H1 (cell line): ENCODE measurements at regions not wholly inside any gene's neighbourhood (a gene's known extent, or its start where the extent isn't known, plus 50 kb on each side); places are given as distances from the start of the nearest gene placed in this dataset.

ENCODE experiments used
- CTCF ChIA-PET: fragments of 300-600 bp; sonication (Branson Sonifier 250); formaldehyde crosslinking; loops from one replicate; lab custom pipeline; 2021; ENCODE audit not compliant: partially characterized antibody; lab: Charles Lee
- POLR2A ChIA-PET: fragments of 300-600 bp; sonication (Branson Sonifier 250); formaldehyde crosslinking; loops from one replicate; lab custom pipeline; 2021; ENCODE audit warnings: inconsistent platforms; ENCODE audit not compliant: partially characterized antibody; lab: Charles Lee
- DNase-seq, 2 experiments: peaks; one replicate each; pipeline versions ENCODE4 v3.0.0 to v3.0.0-alpha.2; 2010 to 2022; ENCODE audit warnings: low spot score in 2 of 2, low read depth in 1 of 2, mixed read lengths in 1 of 2
- FAIRE-seq: peaks from 2 replicates; lab custom pipeline; 2011; peaks lifted over from hg19 to GRCh38; lab: Jason Lieb, UNC
- H2AFZ ChIP-seq: 2 replicates; pipeline ENCODE4 v1.8.1; 2012; ENCODE audit warnings: low read length, inconsistent platforms
- H2AK5ac ChIP-seq: 2 replicates; pipeline ENCODE4 v1.6.1; 2013; ENCODE audit warnings: low read depth, low read length
- H2BK120ac ChIP-seq: replicated peaks from 2 replicates; pipeline ENCODE3; 2013; ENCODE audit warnings: low read depth, low read length, inconsistent platforms
- H2BK12ac ChIP-seq: 2 replicates; pipeline ENCODE4 v1.6.1; 2013; ENCODE audit warnings: low read depth, low read length
- H2BK15ac ChIP-seq: 2 replicates; pipeline ENCODE4 v1.6.1; 2013; ENCODE audit warnings: low read length
- H2BK20ac ChIP-seq: 2 replicates; pipeline ENCODE4 v1.6.1; 2013; ENCODE audit warnings: low read length
- H2BK5ac ChIP-seq: 2 replicates; pipeline ENCODE4 v1.6.1; 2013; ENCODE audit warnings: low read depth, low read length
- H3K14ac ChIP-seq: 2 replicates; pipeline ENCODE4 v1.6.1; 2013; ENCODE audit warnings: inconsistent platforms; ENCODE audit not compliant: insufficient read length
- H3K18ac ChIP-seq: 2 replicates; pipeline ENCODE4 v1.6.1; 2013; ENCODE audit warnings: low read length; ENCODE audit errors: extremely low read depth
- H3K23ac ChIP-seq: 2 replicates; pipeline ENCODE4 v1.6.1; 2013; ENCODE audit warnings: inconsistent platforms; ENCODE audit not compliant: insufficient read length
- H3K23me2 ChIP-seq: 2 replicates; pipeline ENCODE4 v1.6.1; 2013; ENCODE audit warnings: low read depth, low read length
- H3K27ac ChIP-seq: 2 replicates; pipeline ENCODE4 v1.6.1; 2011; ENCODE audit warnings: low read depth, low read length, inconsistent platforms
- H3K27me3 ChIP-seq, 4 experiments: replicated peaks in 1 of 4; 1 replicate in 1 of 4; 2 replicates in 3 of 4; pipeline versions ENCODE4 v1.6.1 to v1.8.1; 2011 to 2013; ENCODE audit warnings: low read length in 3 of 4, mild to moderate bottlenecking in 3 of 4, inconsistent platforms in 2 of 4, mixed read lengths in 2 of 4, moderate library complexity in 1 of 4; ENCODE audit not compliant: control insufficient read depth in 3 of 4, insufficient read depth in 3 of 4; ENCODE audit errors: extremely low read depth in 1 of 4
- H3K36me3 ChIP-seq, 4 experiments: 2 replicates each; pipeline versions ENCODE4 v1.6.1 to v1.8.1; 2011 to 2013; ENCODE audit warnings: mild to moderate bottlenecking in 4 of 4, low read length in 3 of 4, moderate library complexity in 2 of 4, control low read depth in 1 of 4, inconsistent platforms in 1 of 4; ENCODE audit not compliant: insufficient read depth in 4 of 4, control insufficient read depth in 2 of 4
- H3K4ac ChIP-seq: replicated peaks from 2 replicates; pipeline ENCODE3; 2013; ENCODE audit warnings: low read length, low read depth, mixed read lengths, inconsistent platforms; ENCODE audit not compliant: insufficient read length
- H3K4me1 ChIP-seq, 4 experiments: replicated peaks in 1 of 4; 1 replicate in 1 of 4; 2 replicates in 3 of 4; pipeline versions ENCODE4 v1.6.1 to v1.8.1; 2011 to 2013; ENCODE audit warnings: low read length in 3 of 4, inconsistent platforms in 2 of 4, mixed read lengths in 1 of 4; ENCODE audit not compliant: insufficient read depth in 4 of 4, control insufficient read depth in 3 of 4
- H3K4me2 ChIP-seq, 2 experiments: 2 replicates each; pipeline versions ENCODE4 v1.6.1 to v1.8.1; 2011 to 2013; ENCODE audit warnings: low read depth in 2 of 2, low read length in 2 of 2, control low read depth in 1 of 2, inconsistent platforms in 1 of 2, mild to moderate bottlenecking in 1 of 2; ENCODE audit not compliant: insufficient read depth in 1 of 2
- H3K4me3 ChIP-seq, 4 experiments: fragments of 200-600, 300-600 bp in 1 of 4; sonication (generic), shearing (Covaris generic), sonication (Bioruptor Twin) in 1 of 4; 2 replicates each; pipeline versions ENCODE4 v1.5.1 to v1.8.1; 2011 to 2016; ENCODE audit warnings: low read length in 4 of 4, low read depth in 3 of 4, control low read depth in 2 of 4, inconsistent platforms in 2 of 4, mild to moderate bottlenecking in 2 of 4, mixed read lengths in 1 of 4, moderate library complexity in 1 of 4; ENCODE audit not compliant: insufficient read depth in 2 of 4; ENCODE audit errors: extremely low read depth in 1 of 4
- H3K56ac ChIP-seq: replicated peaks from 2 replicates; pipeline ENCODE3; 2013; ENCODE audit warnings: low read depth, mild to moderate bottlenecking, mixed read lengths, low read length, inconsistent platforms; ENCODE audit not compliant: insufficient read length
- H3K79me1 ChIP-seq: 2 replicates; pipeline ENCODE4 v1.6.1; 2013; ENCODE audit warnings: low read depth, low read length, control low read depth
- H3K79me2 ChIP-seq, 2 experiments: 2 replicates each; pipeline versions ENCODE4 v1.6.1 to v1.8.1; 2012 to 2013; ENCODE audit warnings: low read length in 2 of 2, mild to moderate bottlenecking in 2 of 2, inconsistent platforms in 1 of 2; ENCODE audit not compliant: insufficient read depth in 2 of 2, control insufficient read depth in 1 of 2
- H3K9ac ChIP-seq, 4 experiments: replicated peaks in 1 of 4; 1 replicate in 1 of 4; 2 replicates in 3 of 4; pipeline versions ENCODE4 v1.6.1 to v1.8.1; 2011 to 2013; ENCODE audit warnings: low read depth in 3 of 4, low read length in 3 of 4, control low read depth in 2 of 4, mild to moderate bottlenecking in 2 of 4, moderate library complexity in 2 of 4, inconsistent platforms in 1 of 4; ENCODE audit errors: extremely low read depth in 1 of 4
- H3K9me3 ChIP-seq, 2 experiments: 2 replicates each; pipeline versions ENCODE4 v1.6.1 to v1.8.1; 2012 to 2013; ENCODE audit warnings: mild to moderate bottlenecking in 2 of 2, moderate library complexity in 2 of 2, control low read depth in 1 of 2, inconsistent platforms in 1 of 2, low read depth in 1 of 2, low read length in 1 of 2, mixed read lengths in 1 of 2; ENCODE audit not compliant: insufficient read depth in 2 of 2
- H4K20me1 ChIP-seq, 2 experiments: replicated peaks in 1 of 2; 2 replicates each; pipeline versions ENCODE3 to v1.8.1; 2011 to 2013; ENCODE audit warnings: inconsistent platforms in 2 of 2, low read length in 2 of 2, mild to moderate bottlenecking in 1 of 2; ENCODE audit not compliant: insufficient read depth in 2 of 2, control insufficient read depth in 1 of 2
- H4K5ac ChIP-seq: 2 replicates; pipeline ENCODE4 v1.6.1; 2013; ENCODE audit warnings: low read length, low read depth, mixed read lengths, inconsistent platforms; ENCODE audit not compliant: insufficient read length
- H4K8ac ChIP-seq: 2 replicates; pipeline ENCODE4 v1.8.0; 2013; ENCODE audit warnings: mild to moderate bottlenecking, moderate library complexity, low read length, inconsistent platforms; ENCODE audit not compliant: insufficient read depth; ENCODE audit errors: extremely low read depth
- H4K91ac ChIP-seq: replicated peaks from 2 replicates; pipeline ENCODE3; 2013; ENCODE audit warnings: low read length, mixed read lengths, inconsistent platforms; ENCODE audit not compliant: insufficient read length
- CHD1 ChIP-seq: IDR thresholded peaks from 2 replicates; pipeline ENCODE4 v1.6.1; 2012; ENCODE audit warnings: low read depth, low read length, improper control_type of control experiment
- E2F6 ChIP-seq: IDR thresholded peaks from 2 replicates; pipeline ENCODE4 v1.6.1; 2012; ENCODE audit warnings: inconsistent platforms
- EZH2 ChIP-seq: fragments of 200-600 bp; sonication (generic); IDR thresholded peaks from 2 replicates; pipeline ENCODE4 v1.7.1; 2012; ENCODE audit warnings: low read depth, mild to moderate bottlenecking, moderate library complexity, low read length, inconsistent platforms; ENCODE audit not compliant: severe bottlenecking
- POLR2A ChIP-seq, 2 experiments: IDR thresholded peaks; 1 replicate in 1 of 2; 2 replicates in 1 of 2; pipeline ENCODE4 v1.6.1; 2011; ENCODE audit warnings: low read depth in 2 of 2, low read length in 2 of 2, mild to moderate bottlenecking in 2 of 2; ENCODE audit errors: control extremely low read depth in 1 of 2
- RBBP5 ChIP-seq: IDR thresholded peaks from 2 replicates; pipeline ENCODE4 v1.7.1; 2012; ENCODE audit warnings: low read depth, mild to moderate bottlenecking, inconsistent platforms, low read length, moderate library complexity, borderline replicate concordance
- WGBS, 2 experiments: shearing (Covaris generic) in 1 of 2; methylation state at CpG; one replicate each; pipeline versions ENCODE4 v1.1.6 to v1.1.7; 2013 to 2015; ENCODE audit warnings: low lambda C conversion rate in 2 of 2, mixed read lengths in 2 of 2, inconsistent platforms in 1 of 2, low coverage in 1 of 2, missing lambda C conversion rate in 1 of 2; ENCODE audit not compliant: insufficient replicate concordance in 2 of 2, insufficient coverage in 1 of 2, insufficient read length in 1 of 2; ENCODE audit errors: extremely low coverage in 1 of 2, missing lambda C conversion rate in 1 of 2; 5-methylcytosine and 5-hydroxymethylcytosine counted together
- TF ChIP-seq, protein P1 (sequence below): IDR thresholded peaks from 2 replicates; pipeline ENCODE4 v1.6.1; 2011; ENCODE audit warnings: low read depth, mild to moderate bottlenecking, low read length; ENCODE audit not compliant: insufficient read depth

- H3K4me3 ChIP-seq: no peak overlapping the region
- 88% methylated on average over 4 of the region's 4 CpGs; no CpG with 5 or more reads in 1 of the 2 experiments for WGBS, 2 experiments
- H4K8ac ChIP-seq: no peak overlapping the region
- H2BK5ac ChIP-seq: no peak overlapping the region
- no peaks in the 10 kb centered on the region for H3K36me3 ChIP-seq
- FAIRE-seq (no peak), DNase-seq (no peak)
- H3K18ac ChIP-seq: no peak overlapping the region
- no peaks in the 10 kb centered on the region for H3K79me1 ChIP-seq
- no peak overlapping the region for H3K27ac ChIP-seq
- no peak overlapping the region for H2BK12ac ChIP-seq
- no peak overlapping the region for H3K14ac ChIP-seq
- no peak overlapping the region for H2BK120ac ChIP-seq
- CTCF ChIA-PET: interaction anchor here (0.5 to 1.5 kb wide), 2 partner anchors 19 to 1765 kb away, joined by 3 read pairs; no protein-coding TSS in a partner anchor
- no peak overlapping the region for H2BK15ac ChIP-seq
- H2BK20ac ChIP-seq: no peak overlapping the region
- no peaks in the 10 kb centered on the region for H4K20me1 ChIP-seq
- H4K5ac ChIP-seq: no peak overlapping the region
- no peaks in the 10 kb centered on the region for H3K23me2 ChIP-seq
- no peak overlapping the region for H2AFZ ChIP-seq
- H3K4me2 ChIP-seq: no peak overlapping the region
- no peak overlapping the region for H3K56ac ChIP-seq
- H4K91ac ChIP-seq: no peak overlapping the region
- no peak overlapping the region for H2AK5ac ChIP-seq
- no peaks in the 10 kb centered on the region for H3K9me3 ChIP-seq
- H3K79me2 ChIP-seq: no peaks in the 10 kb centered on the region
- no peak overlapping the region for H3K4ac ChIP-seq
- no peak overlapping the region for H3K23ac ChIP-seq
- H3K9ac ChIP-seq: no peak overlapping the region
- POLR2A ChIA-PET: no interaction called here
- H3K4me1 ChIP-seq: no peaks in the 10 kb centered on the region
- no peaks in the 10 kb centered on the region for H3K27me3 ChIP-seq
- TF ChIP-seq CHD1 (no peak), POLR2A (IDR thresholded peaks at IDR 0.05; ENCODE audit: control extremely low read depth in 1 of 2, low read depth in 2 of 2, low read length in 2 of 2) (no peak), E2F6 (no peak), RBBP5 (no peak), EZH2 (no peak)
- TF ChIP-seq, protein P1, sequence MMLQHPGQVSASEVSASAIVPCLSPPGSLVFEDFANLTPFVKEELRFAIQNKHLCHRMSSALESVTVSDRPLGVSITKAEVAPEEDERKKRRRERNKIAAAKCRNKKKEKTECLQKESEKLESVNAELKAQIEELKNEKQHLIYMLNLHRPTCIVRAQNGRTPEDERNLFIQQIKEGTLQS: no peak
Measured at GRCh38 chr1:104265163-104265562, 515.5 kb downstream of the AMY1C start.
